Aorta (tissue), 5 donors: ENCODE measurements at regions not wholly inside any gene's neighbourhood (a gene's known extent, or its start where the extent isn't known, plus 50 kb on each side); places are given as distances from the start of the nearest gene placed in this dataset.

Source experiments
- ATAC-seq: fragments of 200-7000 bp; cut with Tn5 transposase; one replicate; pipeline ENCODE4 v1.9.1; 2022; ENCODE audit warnings: moderate library complexity; ENCODE audit not compliant: low FRiP score
- DNase-seq, 2 donors: peaks; one replicate each; pipeline ENCODE4 v3.0.0-alpha.2; 2020
- H3K27ac ChIP-seq, 2 donors: one replicate each; pipeline ENCODE4 v1.5.1; 2013; ENCODE audit warnings: low read length in 2 of 2, mild to moderate bottlenecking in 2 of 2, moderate library complexity in 2 of 2, control low read depth in 1 of 2, inconsistent platforms in 1 of 2, low read depth in 1 of 2
- H3K27me3 ChIP-seq, 2 donors: one replicate each; pipeline ENCODE4 v1.6.1; 2013; ENCODE audit warnings: control low read depth in 1 of 2, low read length in 1 of 2, mild to moderate bottlenecking in 1 of 2, moderate library complexity in 1 of 2; ENCODE audit not compliant: insufficient read depth in 2 of 2, control insufficient read depth in 1 of 2
- H3K36me3 ChIP-seq, 2 donors: one replicate each; pipeline ENCODE4 v1.6.1; 2013; ENCODE audit warnings: control low read depth in 1 of 2, low read length in 1 of 2, mild to moderate bottlenecking in 1 of 2; ENCODE audit not compliant: insufficient read depth in 2 of 2, control insufficient read depth in 1 of 2
- H3K4me1 ChIP-seq, 2 donors: one replicate each; pipeline ENCODE4 v1.6.1; 2013; ENCODE audit warnings: low read length in 2 of 2, control low read depth in 1 of 2, mild to moderate bottlenecking in 1 of 2, moderate library complexity in 1 of 2; ENCODE audit not compliant: insufficient read depth in 2 of 2, control insufficient read depth in 1 of 2
- H3K4me3 ChIP-seq, 2 donors: one replicate each; pipeline ENCODE4 v1.5.1; 2013; ENCODE audit warnings: low read length in 2 of 2, control low read depth in 1 of 2, mild to moderate bottlenecking in 1 of 2
- H3K9me3 ChIP-seq: one replicate; pipeline ENCODE4 v1.6.1; 2013; ENCODE audit warnings: mild to moderate bottlenecking, low read length; ENCODE audit not compliant: control insufficient read depth
- WGBS, 2 donors: extraction: QIAGEN DNeasy Blood & Tissue Kit; methylation state at CpG; one replicate each; pipeline ENCODE4 v1.1.7; 2013; 5-methylcytosine and 5-hydroxymethylcytosine counted together
- intact Hi-C, 2 donors: fragments of 100-400 bp; cut with DNase I; formaldehyde crosslinking; loops; one replicate each; pipeline versions ENCODE4 v1.14.2 to v1.15.0; 2022
- donor health status: healthy with polysubstance abuse.
- donor health status: Bipolar disorder and iron deficiency.
- donor health status: DM: no; HTN: no; CAD: no.
- donor health status: DM: no; HTN: no; CAD: no.
- donor health status: DM: yes; HTN: yes; CAD: no.

- no peaks in the 10 kb centered on the region for H3K27me3 ChIP-seq
- no peaks in the 10 kb centered on the region for H3K9me3 ChIP-seq
- 88 to 90% methylated on average over 6 of the region's 6 CpGs for WGBS, 2 donors
Measured at GRCh38 chr9:14487547-14488185, 173.7 kb upstream of the NFIB start.

GRCh38 chr9:14485366-14485765 is 171.4 kb upstream of the NFIB start:
- H3K4me1 ChIP-seq, result no peaks in the 10 kb centered on the region
- ATAC-seq, result no peak
- H3K9me3 ChIP-seq, result no peaks in the 10 kb centered on the region
- DNase-seq, result no peak
- 85 to 86% methylated on average over 5 of the region's 5 CpGs for WGBS, 2 donors
- intact Hi-C loops, result no loop called here
- no peak overlapping the region for H3K4me3 ChIP-seq
- no peaks in the 10 kb centered on the region for H3K36me3 ChIP-seq
- H3K27ac ChIP-seq, result no peak overlapping the region
- H3K27me3 ChIP-seq, result no peaks in the 10 kb centered on the region

More at GRCh38 chr9:14487547-14488185, 173.7 kb upstream of the NFIB start:
- DNase-seq (no peak), ATAC-seq (no peak)
- no peaks in the 10 kb centered on the region for H3K4me1 ChIP-seq
- intact Hi-C loops, result no loop called here
- no peak overlapping the region for H3K27ac ChIP-seq
- H3K4me3 ChIP-seq, result no peak overlapping the region
- H3K36me3 ChIP-seq, result no peaks in the 10 kb centered on the region

- Histone ChIP-seq H3K36me3 (no peaks in the 10 kb centered on the region), H3K27me3 (no peaks in the 10 kb centered on the region), H3K9me3 (no peaks in the 10 kb centered on the region), H3K4me1 (no peaks in the 10 kb centered on the region), H3K4me3 (no peak overlapping the region), H3K27ac (no peak overlapping the region)
- DNase-seq (no peak), ATAC-seq (no peak)
- intact Hi-C loops, result no loop called here
- WGBS, 2 donors, result 67 to 74% methylated on average over 3 of the region's 3 CpGs
Measured at GRCh38 chr9:14482856-14483255, 168.9 kb upstream of the NFIB start.

GRCh38 chr9:14480526-14480925 is 166.6 kb upstream of the NFIB start:
- no peaks in the 10 kb centered on the region for H3K4me1 ChIP-seq
- H3K27me3 ChIP-seq, result no peaks in the 10 kb centered on the region
- ATAC-seq (no peak), DNase-seq (no peak)
- H3K4me3 ChIP-seq, result no peak overlapping the region
- WGBS, 2 donors, result 57 to 61% methylated on average over 3 of the region's 3 CpGs
- no peaks in the 10 kb centered on the region for H3K36me3 ChIP-seq
- no peak overlapping the region for H3K27ac ChIP-seq
- no peaks in the 10 kb centered on the region for H3K9me3 ChIP-seq
- intact Hi-C loops, result no loop called here

GRCh38 chr9:14479163-14479560 is 165.2 kb upstream of the NFIB start:
- Histone ChIP-seq H3K9me3 (no peaks in the 10 kb centered on the region), H3K4me1 (no peaks in the 10 kb centered on the region), H3K36me3 (no peaks in the 10 kb centered on the region), H3K27ac (no peak overlapping the region), H3K4me3 (no peak overlapping the region), H3K27me3 (no peaks in the 10 kb centered on the region)
- intact Hi-C loops, result no loop called here
- 83 to 85% methylated on average over 1 of the region's 1 CpG for WGBS, 2 donors
- ATAC-seq, result no peak
- DNase-seq, result no peak

- H3K4me3 ChIP-seq, result no peak overlapping the region
- WGBS, 2 donors, result 76 to 84% methylated on average over 3 of the region's 3 CpGs
- ATAC-seq (no peak), DNase-seq (no peak)
- no peaks in the 10 kb centered on the region for H3K36me3 ChIP-seq
- no peaks in the 10 kb centered on the region for H3K9me3 ChIP-seq
- H3K27ac ChIP-seq, result no peak overlapping the region
- intact Hi-C loops, result no loop called here
- H3K27me3 ChIP-seq, result no peaks in the 10 kb centered on the region
- H3K4me1 ChIP-seq, result no peaks in the 10 kb centered on the region
Measured at GRCh38 chr9:14478175-14479162, 164.5 kb upstream of the NFIB start.

- DNase-seq (no peak), ATAC-seq (no peak)
- H3K4me3 ChIP-seq, result no peak overlapping the region
- H3K27ac ChIP-seq, result no peak overlapping the region
- no peaks in the 10 kb centered on the region for H3K27me3 ChIP-seq
- H3K9me3 ChIP-seq, result no peaks in the 10 kb centered on the region
- H3K36me3 ChIP-seq, result no peaks in the 10 kb centered on the region
- 68 to 79% methylated on average over 4 of the region's 4 CpGs for WGBS, 2 donors
- H3K4me1 ChIP-seq, result no peaks in the 10 kb centered on the region
- intact Hi-C loops, result no loop called here
Measured at GRCh38 chr9:14471041-14471440, 157.1 kb upstream of the NFIB start.

- WGBS, 2 donors, result 85 to 87% methylated on average over 3 of the region's 3 CpGs
- no peak for ATAC-seq
- no peaks in the 10 kb centered on the region for H3K36me3 ChIP-seq
- no peaks in the 10 kb centered on the region for H3K4me1 ChIP-seq
- no peaks in the 10 kb centered on the region for H3K9me3 ChIP-seq
- H3K27ac ChIP-seq, result no peak overlapping the region
- H3K4me3 ChIP-seq, result no peak overlapping the region
- DNase-seq, result no peak
- intact Hi-C loops, result no loop called here
- no peaks in the 10 kb centered on the region for H3K27me3 ChIP-seq
Measured at GRCh38 chr9:14467675-14468374, 153.9 kb upstream of the NFIB start.
